ENCODE measurements at regions not wholly inside any gene's neighbourhood (a gene's known extent, or its start where the extent isn't known, plus 50 kb on each side); places are given as distances from the start of the nearest gene placed in this dataset.

- H3K4me1 ChIP-seq (ENCODE audit: low read depth) = peaks cover 10% of the 10 kb centered on the region
- H3K36me3 ChIP-seq = no peaks in the 10 kb centered on the region
- H3K27ac ChIP-seq = no peak overlapping the region
- TF ChIP-seq, protein P1, sequence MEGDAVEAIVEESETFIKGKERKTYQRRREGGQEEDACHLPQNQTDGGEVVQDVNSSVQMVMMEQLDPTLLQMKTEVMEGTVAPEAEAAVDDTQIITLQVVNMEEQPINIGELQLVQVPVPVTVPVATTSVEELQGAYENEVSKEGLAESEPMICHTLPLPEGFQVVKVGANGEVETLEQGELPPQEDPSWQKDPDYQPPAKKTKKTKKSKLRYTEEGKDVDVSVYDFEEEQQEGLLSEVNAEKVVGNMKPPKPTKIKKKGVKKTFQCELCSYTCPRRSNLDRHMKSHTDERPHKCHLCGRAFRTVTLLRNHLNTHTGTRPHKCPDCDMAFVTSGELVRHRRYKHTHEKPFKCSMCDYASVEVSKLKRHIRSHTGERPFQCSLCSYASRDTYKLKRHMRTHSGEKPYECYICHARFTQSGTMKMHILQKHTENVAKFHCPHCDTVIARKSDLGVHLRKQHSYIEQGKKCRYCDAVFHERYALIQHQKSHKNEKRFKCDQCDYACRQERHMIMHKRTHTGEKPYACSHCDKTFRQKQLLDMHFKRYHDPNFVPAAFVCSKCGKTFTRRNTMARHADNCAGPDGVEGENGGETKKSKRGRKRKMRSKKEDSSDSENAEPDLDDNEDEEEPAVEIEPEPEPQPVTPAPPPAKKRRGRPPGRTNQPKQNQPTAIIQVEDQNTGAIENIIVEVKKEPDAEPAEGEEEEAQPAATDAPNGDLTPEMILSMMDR (IDR thresholded peaks at IDR 0.05; ENCODE audit: low read depth, low read length) = no peak
- no peaks in the 10 kb centered on the region for H3K27me3 ChIP-seq
- DNase-seq (ENCODE audit: low read depth in 1 of 2, low spot score in 1 of 2) = no peak
- no peaks in the 10 kb centered on the region for H3K9me3 ChIP-seq (ENCODE audit: low read depth)
- no peak overlapping the region for H3K4me3 ChIP-seq
These were observed 96.0 kb upstream of the MAP3K4 start for GRCh38 chr6:160895562-160895961.

- Histone ChIP-seq H3K4me1 (ENCODE audit: low read depth) (peaks cover 7% of the 10 kb centered on the region), H3K27ac (no peak overlapping the region), H3K27me3 (no peaks in the 10 kb centered on the region), H3K36me3 (no peaks in the 10 kb centered on the region), H3K9me3 (ENCODE audit: low read depth) (no peaks in the 10 kb centered on the region), H3K4me3 (no peak overlapping the region)
- DNase-seq (ENCODE audit: low read depth in 1 of 2, low spot score in 1 of 2) = peak in 1 of 2 donors; percentile 20
- TF ChIP-seq, protein P1 (IDR thresholded peaks at IDR 0.05; ENCODE audit: low read depth, low read length) = no peak
These were observed 91.7 kb upstream of the MAP3K4 start for GRCh38 chr6:160899671-160900430.

- Histone ChIP-seq H3K36me3 (no peaks in the 10 kb centered on the region), H3K27me3 (no peaks in the 10 kb centered on the region), H3K4me3 (no peak overlapping the region), H3K27ac (no peak overlapping the region), H3K9me3 (ENCODE audit: low read depth) (no peaks in the 10 kb centered on the region), H3K4me1 (ENCODE audit: low read depth) (no peaks in the 10 kb centered on the region)
- TF ChIP-seq, protein P1 (IDR thresholded peaks at IDR 0.05; ENCODE audit: low read depth, low read length) = no peak
- no peak for DNase-seq (ENCODE audit: low read depth in 1 of 2, low spot score in 1 of 2)
These were observed 79.6 kb upstream of the MAP3K4 start for GRCh38 chr6:160911949-160912348.

GRCh38 chr6:160912411-160912810 is 79.2 kb upstream of the MAP3K4 start:
- no peaks in the 10 kb centered on the region for H3K9me3 ChIP-seq (ENCODE audit: low read depth)
- H3K27ac ChIP-seq = no peak overlapping the region
- no peak overlapping the region for H3K4me3 ChIP-seq
- H3K4me1 ChIP-seq (ENCODE audit: low read depth) = no peaks in the 10 kb centered on the region
- H3K36me3 ChIP-seq = no peaks in the 10 kb centered on the region
- DNase-seq (ENCODE audit: low read depth in 1 of 2, low spot score in 1 of 2) = no peak
- H3K27me3 ChIP-seq = no peaks in the 10 kb centered on the region
- TF ChIP-seq, protein P1 (IDR thresholded peaks at IDR 0.05; ENCODE audit: low read depth, low read length) = no peak

DNA sequence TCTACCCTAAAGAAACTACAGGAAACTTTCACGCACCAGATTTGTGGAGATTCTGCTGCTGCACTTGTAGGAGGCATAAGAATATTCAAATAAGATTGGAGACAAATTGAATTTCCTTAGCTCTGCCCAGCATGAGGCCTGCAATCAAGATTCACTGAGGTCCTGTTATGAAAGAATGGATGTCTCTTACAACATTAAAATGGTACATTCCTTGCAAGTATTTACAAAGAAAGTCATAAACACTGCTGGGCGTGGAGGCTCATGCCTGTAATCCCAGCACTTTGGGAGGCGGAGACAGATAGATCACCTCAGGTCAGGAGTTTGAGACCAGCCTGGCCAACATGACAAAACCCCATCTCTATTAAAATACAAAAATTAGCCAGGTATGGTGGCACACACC is 74.0 kb upstream of the MAP3K4 start:
- Histone ChIP-seq H3K27ac (no peak overlapping the region), H3K9me3 (ENCODE audit: low read depth) (no peaks in the 10 kb centered on the region), H3K36me3 (no peaks in the 10 kb centered on the region), H3K4me1 (ENCODE audit: low read depth) (no peaks in the 10 kb centered on the region), H3K4me3 (no peak overlapping the region), H3K27me3 (no peaks in the 10 kb centered on the region)
- DNase-seq (ENCODE audit: low read depth in 1 of 2, low spot score in 1 of 2) = peak in 1 of 2 donors; percentile 18
- TF ChIP-seq, protein P1 (IDR thresholded peaks at IDR 0.05; ENCODE audit: low read depth, low read length) = no peak

Data from cardiac muscle cell (in vitro differentiated cells and primary cell).